Activated CD4-positive, alpha-beta memory T cell treated with anti-CD3 and anti-CD28 coated beads for 36 hours (primary cell): ENCODE measurements at regions not wholly inside any gene's neighbourhood (a gene's known extent, or its start where the extent isn't known, plus 50 kb on each side); places are given as distances from the start of the nearest gene placed in this dataset.

ENCODE experiments used
- CTCF ChIA-PET: fragments of 350-600 bp; sonication (Branson Sonifier 250); formaldehyde crosslinking; loops from one replicate; lab custom pipeline; 2021; ENCODE audit warnings: antibody characterized with exemption, inconsistent platforms; lab: Charles Lee
- POLR2A ChIA-PET: fragments of 350-600 bp; sonication (Branson Sonifier 250); formaldehyde crosslinking; loops from one replicate; lab custom pipeline; 2021; ENCODE audit warnings: antibody characterized with exemption; lab: Charles Lee
- DNase-seq: peaks from one replicate; pipeline ENCODE4 v3.0.0-alpha.2; 2020
- H3K27ac Mint-ChIP-seq: one replicate; pipeline ENCODE4 v1.8.0; 2021; ENCODE audit warnings: mixed read lengths
- H3K27me3 Mint-ChIP-seq: one replicate; pipeline ENCODE4 v1.8.0; 2021; ENCODE audit warnings: mixed read lengths
- H3K36me3 Mint-ChIP-seq: one replicate; pipeline ENCODE4 v1.8.0; 2021; ENCODE audit warnings: mixed read lengths
- H3K4me1 Mint-ChIP-seq: one replicate; pipeline ENCODE4 v1.8.0; 2021; ENCODE audit warnings: low read depth, mixed read lengths
- H3K4me3 Mint-ChIP-seq: one replicate; pipeline ENCODE4 v1.8.0; 2021; ENCODE audit warnings: mild to moderate bottlenecking, mixed read lengths
- H3K9me3 Mint-ChIP-seq: one replicate; pipeline ENCODE4 v1.8.0; 2021; ENCODE audit warnings: mixed read lengths
- intact Hi-C: fragments of 100-400 bp; cut with micrococcal nuclease; formaldehyde crosslinking; loops from one replicate; pipeline ENCODE4 v1.15.1; 2023

GRCh38 chr18:42559069-42559690 lies 556.3 kb downstream of the RIT2 start:
- POLR2A ChIA-PET: no interaction called here
- DNase-seq: no peak
- no peaks in the 10 kb centered on the region for H3K36me3 Mint-ChIP-seq
- no peak overlapping the region for H3K27ac Mint-ChIP-seq
- intact Hi-C loops: no loop called here
- CTCF ChIA-PET: no interaction called here
- no peaks in the 10 kb centered on the region for H3K27me3 Mint-ChIP-seq
- H3K4me1 Mint-ChIP-seq: no peaks in the 10 kb centered on the region
- no peak overlapping the region for H3K4me3 Mint-ChIP-seq
- no peaks in the 10 kb centered on the region for H3K9me3 Mint-ChIP-seq

- no peaks in the 10 kb centered on the region for H3K36me3 Mint-ChIP-seq
- intact Hi-C loops: no loop called here
These were observed 554.0 kb downstream of the RIT2 start for GRCh38 chr18:42561521-42561920.

GRCh38 chr18:42563995-42564394 lies 551.5 kb downstream of the RIT2 start:
- no peak for DNase-seq
- intact Hi-C loops: no loop called here
- H3K4me3 Mint-ChIP-seq: no peak overlapping the region
- no peaks in the 10 kb centered on the region for H3K9me3 Mint-ChIP-seq
- ChIA-PET POLR2A (no interaction called here), CTCF (no interaction called here)
- no peaks in the 10 kb centered on the region for H3K27me3 Mint-ChIP-seq
- H3K4me1 Mint-ChIP-seq: no peaks in the 10 kb centered on the region
- no peak overlapping the region for H3K27ac Mint-ChIP-seq
- no peaks in the 10 kb centered on the region for H3K36me3 Mint-ChIP-seq

More at GRCh38 chr18:42561521-42561920, 554.0 kb downstream of the RIT2 start:
- no peaks in the 10 kb centered on the region for H3K9me3 Mint-ChIP-seq
- H3K4me3 Mint-ChIP-seq: no peak overlapping the region
- no peak overlapping the region for H3K27ac Mint-ChIP-seq
- POLR2A ChIA-PET: no interaction called here
- CTCF ChIA-PET: no interaction called here
- no peaks in the 10 kb centered on the region for H3K27me3 Mint-ChIP-seq
- DNase-seq: no peak
- H3K4me1 Mint-ChIP-seq: no peaks in the 10 kb centered on the region

GRCh38 chr18:42564761-42565160 lies 550.7 kb downstream of the RIT2 start:
- DNase-seq: no peak
- H3K4me1 Mint-ChIP-seq: no peaks in the 10 kb centered on the region
- no peaks in the 10 kb centered on the region for H3K36me3 Mint-ChIP-seq
- H3K4me3 Mint-ChIP-seq: no peak overlapping the region
- POLR2A ChIA-PET: no interaction called here
- H3K9me3 Mint-ChIP-seq: no peaks in the 10 kb centered on the region
- no peak overlapping the region for H3K27ac Mint-ChIP-seq
- H3K27me3 Mint-ChIP-seq: no peaks in the 10 kb centered on the region
- intact Hi-C loops: no loop called here
- CTCF ChIA-PET: no interaction called here

- Mint-ChIP-seq H3K4me3 (no peak overlapping the region), H3K9me3 (no peaks in the 10 kb centered on the region), H3K27me3 (no peaks in the 10 kb centered on the region), H3K27ac (no peak overlapping the region), H3K36me3 (no peaks in the 10 kb centered on the region), H3K4me1 (no peaks in the 10 kb centered on the region)
- CTCF ChIA-PET: no interaction called here
- intact Hi-C loops: no loop called here
- POLR2A ChIA-PET: no interaction called here
- DNase-seq: no peak
These were observed 546.7 kb downstream of the RIT2 start for GRCh38 chr18:42568773-42569172.

GRCh38 chr18:42574871-42575270 lies 540.6 kb downstream of the RIT2 start:
- intact Hi-C loops: no loop called here
- Mint-ChIP-seq H3K27ac (no peak overlapping the region), H3K36me3 (no peaks in the 10 kb centered on the region), H3K4me3 (no peak overlapping the region), H3K27me3 (no peaks in the 10 kb centered on the region), H3K9me3 (peaks cover 5% of the 10 kb centered on the region), H3K4me1 (no peaks in the 10 kb centered on the region)
- CTCF ChIA-PET: no interaction called here
- DNase-seq: no peak
- POLR2A ChIA-PET: no interaction called here

- H3K4me1 Mint-ChIP-seq: no peaks in the 10 kb centered on the region
- ChIA-PET POLR2A (no interaction called here), CTCF (no interaction called here)
These were observed 539.4 kb downstream of the RIT2 start for GRCh38 chr18:42576124-42576523.

GRCh38 chr18:42578792-42579191 lies 536.7 kb downstream of the RIT2 start:
- peaks cover 10% of the 10 kb centered on the region for H3K9me3 Mint-ChIP-seq
- no peaks in the 10 kb centered on the region for H3K4me1 Mint-ChIP-seq
- ChIA-PET CTCF (no interaction called here), POLR2A (no interaction called here)
- H3K27ac Mint-ChIP-seq: no peak overlapping the region
- H3K4me3 Mint-ChIP-seq: no peak overlapping the region
- no peaks in the 10 kb centered on the region for H3K27me3 Mint-ChIP-seq
- no peak for DNase-seq
- H3K36me3 Mint-ChIP-seq: no peaks in the 10 kb centered on the region
- intact Hi-C loops: no loop called here

More at GRCh38 chr18:42576124-42576523, 539.4 kb downstream of the RIT2 start:
- Mint-ChIP-seq H3K27ac (no peak overlapping the region), H3K9me3 (peaks cover 5% of the 10 kb centered on the region), H3K27me3 (no peaks in the 10 kb centered on the region), H3K36me3 (no peaks in the 10 kb centered on the region), H3K4me3 (no peak overlapping the region)
- no peak for DNase-seq
- intact Hi-C loops: no loop called here

GRCh38 chr18:42582266-42582665 lies 533.2 kb downstream of the RIT2 start:
- H3K9me3 Mint-ChIP-seq: peaks cover 11% of the 10 kb centered on the region
- no peak overlapping the region for H3K27ac Mint-ChIP-seq
- ChIA-PET POLR2A (no interaction called here), CTCF (no interaction called here)
- no peaks in the 10 kb centered on the region for H3K27me3 Mint-ChIP-seq
- no peak for DNase-seq
- no peaks in the 10 kb centered on the region for H3K36me3 Mint-ChIP-seq
- no peaks in the 10 kb centered on the region for H3K4me1 Mint-ChIP-seq
- no peak overlapping the region for H3K4me3 Mint-ChIP-seq
- intact Hi-C loops: no loop called here

GRCh38 chr18:42583283-42583731 lies 532.2 kb downstream of the RIT2 start:
- H3K27me3 Mint-ChIP-seq: no peaks in the 10 kb centered on the region
- CTCF ChIA-PET: no interaction called here
- POLR2A ChIA-PET: no interaction called here
- H3K27ac Mint-ChIP-seq: no peak overlapping the region
- intact Hi-C loops: no loop called here
- H3K4me3 Mint-ChIP-seq: no peak overlapping the region
- no peak for DNase-seq
- H3K36me3 Mint-ChIP-seq: no peaks in the 10 kb centered on the region
- peaks cover 12% of the 10 kb centered on the region for H3K9me3 Mint-ChIP-seq
- no peaks in the 10 kb centered on the region for H3K4me1 Mint-ChIP-seq

- DNase-seq: no peak
- ChIA-PET POLR2A (no interaction called here), CTCF (no interaction called here)
- H3K4me1 Mint-ChIP-seq: no peaks in the 10 kb centered on the region
- H3K9me3 Mint-ChIP-seq: peaks cover 18% of the 10 kb centered on the region
- no peaks in the 10 kb centered on the region for H3K36me3 Mint-ChIP-seq
- intact Hi-C loops: no loop called here
- no peak overlapping the region for H3K27ac Mint-ChIP-seq
- no peak overlapping the region for H3K4me3 Mint-ChIP-seq
- H3K27me3 Mint-ChIP-seq: no peaks in the 10 kb centered on the region
These were observed 528.9 kb downstream of the RIT2 start for GRCh38 chr18:42586601-42587000.

GRCh38 chr18:42588786-42589185 lies 526.7 kb downstream of the RIT2 start:
- ChIA-PET CTCF (no interaction called here), POLR2A (no interaction called here)
- no peak overlapping the region for H3K4me3 Mint-ChIP-seq
- H3K4me1 Mint-ChIP-seq: no peaks in the 10 kb centered on the region
- DNase-seq: no peak
- intact Hi-C loops: no loop called here
- peaks cover 18% of the 10 kb centered on the region for H3K9me3 Mint-ChIP-seq
- no peak overlapping the region for H3K27ac Mint-ChIP-seq
- H3K27me3 Mint-ChIP-seq: no peaks in the 10 kb centered on the region
- no peaks in the 10 kb centered on the region for H3K36me3 Mint-ChIP-seq

GRCh38 chr18:42604820-42605219 lies 510.7 kb downstream of the RIT2 start:
- H3K27me3 Mint-ChIP-seq: no peaks in the 10 kb centered on the region
- ChIA-PET CTCF (no interaction called here), POLR2A (no interaction called here)
- no peaks in the 10 kb centered on the region for H3K36me3 Mint-ChIP-seq
- no peaks in the 10 kb centered on the region for H3K9me3 Mint-ChIP-seq
- no peak overlapping the region for H3K27ac Mint-ChIP-seq
- intact Hi-C loops: no loop called here
- H3K4me3 Mint-ChIP-seq: no peak overlapping the region
- DNase-seq: no peak
- no peaks in the 10 kb centered on the region for H3K4me1 Mint-ChIP-seq
